K562 (cell line): ENCODE measurements at regions not wholly inside any gene's neighbourhood (a gene's known extent, or its start where the extent isn't known, plus 50 kb on each side); places are given as distances from the start of the nearest gene placed in this dataset.

ENCODE experiments used
- ARID2 ChIP-seq: fragments of 450-650 bp; IDR thresholded peaks from 2 replicates; pipeline ENCODE4 v1.6.1; 2017; ENCODE audit warnings: antibody characterized with exemption, mild to moderate bottlenecking
- BRD4 ChIP-seq: fragments of 200-600 bp; sonication (generic); IDR thresholded peaks from 2 replicates; pipeline ENCODE4 v1.6.1; 2017; ENCODE audit warnings: inconsistent platforms
- E2F3 ChIP-seq: fragments of 250-450 bp; sonication (Bioruptor Pico); IDR thresholded peaks from 2 replicates; pipeline ENCODE4 v1.4.0; 2020; ENCODE audit warnings: mild to moderate bottlenecking
- GABPA ChIP-seq: fragments of 200-800 bp; sonication (Bioruptor generic); conservative IDR thresholded peaks from 2 replicates; pipeline ENCODE4 v1.6.1; 2016; ENCODE audit warnings: low read depth, missing genetic modification characterization, missing compliant biosample characterization
- KLF6 ChIP-seq: fragments of 250-450 bp; sonication (Bioruptor Pico); IDR thresholded peaks from 2 replicates; pipeline ENCODE4 v1.4.0; 2020; ENCODE audit warnings: mild to moderate bottlenecking, moderate library complexity, borderline replicate concordance
- LCOR ChIP-seq: sonication (generic); formaldehyde crosslinking; IDR thresholded peaks from 2 replicates; pipeline ENCODE4 v1.8.0; 2022; ENCODE audit warnings: mild to moderate bottlenecking, missing genetic modification reagents
- MCM2 ChIP-seq: fragments of 450-650 bp; IDR thresholded peaks from 2 replicates; pipeline ENCODE4 v1.6.1; 2017; ENCODE audit warnings: low read depth, mild to moderate bottlenecking
- MCM5 ChIP-seq: fragments of 450-650 bp; IDR thresholded peaks from 2 replicates; pipeline ENCODE4 v1.6.1; 2016; ENCODE audit warnings: low read depth
- MYNN ChIP-seq, 2 experiments: sonication (generic); formaldehyde crosslinking in 1 of 2; IDR thresholded peaks; 2 replicates each; pipeline versions ENCODE4 v1.5.0 to v1.6.1; 2016 to 2020; ENCODE audit warnings: antibody characterized with exemption in 1 of 2, missing genetic modification reagents in 1 of 2
- NONO ChIP-seq, 2 experiments: fragments of 200-400 bp in 1 of 2; fragments of 450-650 bp in 1 of 2; formaldehyde crosslinking in 1 of 2; IDR thresholded peaks; 2 replicates each; pipeline ENCODE4 v1.6.1; 2017; ENCODE audit warnings: low read depth in 2 of 2, mild to moderate bottlenecking in 2 of 2, moderate library complexity in 2 of 2, low read length in 1 of 2
- SIRT6 ChIP-seq: IDR thresholded peaks from one replicate; pipeline ENCODE4 v1.6.1; 2012; ENCODE audit warnings: low read depth, mild to moderate bottlenecking, control low read depth, inconsistent platforms, low read length, moderate library complexity
- SRSF3 ChIP-seq: fragments of 200-400 bp; formaldehyde crosslinking; IDR thresholded peaks from 2 replicates; pipeline ENCODE4 v1.6.1; 2016; ENCODE audit warnings: mild to moderate bottlenecking, low read length, moderate library complexity; ENCODE audit not compliant: insufficient read depth
- WHSC1 ChIP-seq: IDR thresholded peaks from one replicate; pipeline ENCODE4 v1.6.1; 2012; ENCODE audit warnings: low read length, control low read depth, inconsistent platforms
- ZNF224 ChIP-seq: sonication (generic); formaldehyde crosslinking; IDR thresholded peaks from 2 replicates; pipeline ENCODE4 v1.8.0; 2022; ENCODE audit warnings: mild to moderate bottlenecking, missing genetic modification reagents
- ZNF436 ChIP-seq: fragments of 250-450, 450-650 bp; sonication (Bioruptor Pico); formaldehyde crosslinking; IDR thresholded peaks from 2 replicates; pipeline ENCODE4 v1.7.0; 2020; ENCODE audit warnings: mild to moderate bottlenecking
- ZNF445 ChIP-seq: fragments of 250-450 bp; sonication (Bioruptor Pico); IDR thresholded peaks from 2 replicates; pipeline ENCODE4 v1.4.0; 2020; ENCODE audit warnings: low read depth, mild to moderate bottlenecking, moderate library complexity
- ZNF75A ChIP-seq: fragments of 450-650 bp; formaldehyde crosslinking; IDR thresholded peaks from 2 replicates; pipeline ENCODE4 v1.4.0; 2020; ENCODE audit warnings: mild to moderate bottlenecking
- ZSCAN29 ChIP-seq: fragments of 450-650 bp; IDR thresholded peaks from 2 replicates; pipeline ENCODE4 v1.6.1; 2017
- TF ChIP-seq, protein P1 (sequence below): IDR thresholded peaks from 2 replicates; pipeline ENCODE4 v1.6.1; 2011; ENCODE audit not compliant: insufficient read length; ENCODE audit errors: extremely low read depth
- TF ChIP-seq, protein P2 (sequence below), 2 experiments: fragments of 450-650 bp; IDR thresholded peaks; 2 replicates each; pipeline ENCODE4 v1.6.1; 2018; ENCODE audit warnings: mild to moderate bottlenecking in 2 of 2, low read depth in 1 of 2; ENCODE audit not compliant: partially characterized antibody in 2 of 2
- TF ChIP-seq, protein P3 (sequence below): fragments of 450-650 bp; IDR thresholded peaks from 2 replicates; pipeline ENCODE4 v1.6.1; 2016
- TF ChIP-seq, protein P4 (sequence below), 2 experiments: fragments of 150-350 bp in 1 of 2; IDR thresholded peaks; 2 replicates each; pipeline ENCODE4 v1.6.1; 2012 to 2016; ENCODE audit warnings: low read depth in 2 of 2, low read length in 2 of 2, mild to moderate bottlenecking in 1 of 2, moderate library complexity in 1 of 2

DNA sequence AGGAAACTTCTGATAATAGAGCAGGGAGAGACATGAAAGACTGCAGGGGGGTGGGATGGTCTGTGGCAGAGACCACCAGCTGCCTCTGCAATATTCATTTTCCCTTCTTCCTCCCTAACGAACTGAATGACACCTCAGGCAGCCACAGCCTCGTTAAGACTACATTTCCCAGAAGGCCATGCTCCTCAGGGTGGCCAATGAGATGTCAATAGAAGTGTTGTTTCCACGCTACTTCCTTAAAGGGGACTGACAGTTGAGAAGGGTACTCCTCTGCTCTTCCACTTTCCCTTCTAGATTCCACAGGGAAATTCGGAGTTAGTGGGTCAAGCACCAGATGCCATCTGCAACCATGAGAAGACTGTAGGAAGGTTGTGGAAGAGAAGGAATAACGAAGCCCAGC, 52.0 kb upstream of the DAPK1 start (continued):
- no peak for TF ChIP-seq ARID2
- no peak for TF ChIP-seq SIRT6
- no peak for TF ChIP-seq MCM2
- no peak for TF ChIP-seq LCOR (CRISPR knock-in tag)
- no peak for TF ChIP-seq MCM5
- TF ChIP-seq BRD4: no peak
- TF ChIP-seq GABPA: peak; percentile 31; the same call in 1 of the 2 replicates
- no peak for TF ChIP-seq ZNF436 (CRISPR knock-in tag)
- no peak for TF ChIP-seq KLF6
- TF ChIP-seq, protein P1, sequence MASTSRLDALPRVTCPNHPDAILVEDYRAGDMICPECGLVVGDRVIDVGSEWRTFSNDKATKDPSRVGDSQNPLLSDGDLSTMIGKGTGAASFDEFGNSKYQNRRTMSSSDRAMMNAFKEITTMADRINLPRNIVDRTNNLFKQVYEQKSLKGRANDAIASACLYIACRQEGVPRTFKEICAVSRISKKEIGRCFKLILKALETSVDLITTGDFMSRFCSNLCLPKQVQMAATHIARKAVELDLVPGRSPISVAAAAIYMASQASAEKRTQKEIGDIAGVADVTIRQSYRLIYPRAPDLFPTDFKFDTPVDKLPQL: no peak
- TF ChIP-seq, protein P2, sequence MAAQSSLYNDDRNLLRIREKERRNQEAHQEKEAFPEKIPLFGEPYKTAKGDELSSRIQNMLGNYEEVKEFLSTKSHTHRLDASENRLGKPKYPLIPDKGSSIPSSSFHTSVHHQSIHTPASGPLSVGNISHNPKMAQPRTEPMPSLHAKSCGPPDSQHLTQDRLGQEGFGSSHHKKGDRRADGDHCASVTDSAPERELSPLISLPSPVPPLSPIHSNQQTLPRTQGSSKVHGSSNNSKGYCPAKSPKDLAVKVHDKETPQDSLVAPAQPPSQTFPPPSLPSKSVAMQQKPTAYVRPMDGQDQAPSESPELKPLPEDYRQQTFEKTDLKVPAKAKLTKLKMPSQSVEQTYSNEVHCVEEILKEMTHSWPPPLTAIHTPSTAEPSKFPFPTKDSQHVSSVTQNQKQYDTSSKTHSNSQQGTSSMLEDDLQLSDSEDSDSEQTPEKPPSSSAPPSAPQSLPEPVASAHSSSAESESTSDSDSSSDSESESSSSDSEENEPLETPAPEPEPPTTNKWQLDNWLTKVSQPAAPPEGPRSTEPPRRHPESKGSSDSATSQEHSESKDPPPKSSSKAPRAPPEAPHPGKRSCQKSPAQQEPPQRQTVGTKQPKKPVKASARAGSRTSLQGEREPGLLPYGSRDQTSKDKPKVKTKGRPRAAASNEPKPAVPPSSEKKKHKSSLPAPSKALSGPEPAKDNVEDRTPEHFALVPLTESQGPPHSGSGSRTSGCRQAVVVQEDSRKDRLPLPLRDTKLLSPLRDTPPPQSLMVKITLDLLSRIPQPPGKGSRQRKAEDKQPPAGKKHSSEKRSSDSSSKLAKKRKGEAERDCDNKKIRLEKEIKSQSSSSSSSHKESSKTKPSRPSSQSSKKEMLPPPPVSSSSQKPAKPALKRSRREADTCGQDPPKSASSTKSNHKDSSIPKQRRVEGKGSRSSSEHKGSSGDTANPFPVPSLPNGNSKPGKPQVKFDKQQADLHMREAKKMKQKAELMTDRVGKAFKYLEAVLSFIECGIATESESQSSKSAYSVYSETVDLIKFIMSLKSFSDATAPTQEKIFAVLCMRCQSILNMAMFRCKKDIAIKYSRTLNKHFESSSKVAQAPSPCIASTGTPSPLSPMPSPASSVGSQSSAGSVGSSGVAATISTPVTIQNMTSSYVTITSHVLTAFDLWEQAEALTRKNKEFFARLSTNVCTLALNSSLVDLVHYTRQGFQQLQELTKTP (IDR thresholded peaks at IDR 0.05; ENCODE audit: low read depth in 1 of 2, partially characterized antibody in 2 of 2): peak in 1 of 2 experiments; percentile 53
- no peak for TF ChIP-seq ZNF224 (CRISPR knock-in tag)
- no peak for TF ChIP-seq ZNF75A (CRISPR knock-in tag)
- no peak for TF ChIP-seq NONO (IDR thresholded peaks at IDR 0.05; ENCODE audit: low read depth in 2 of 2, low read length in 1 of 2)
- TF ChIP-seq, protein P3, sequence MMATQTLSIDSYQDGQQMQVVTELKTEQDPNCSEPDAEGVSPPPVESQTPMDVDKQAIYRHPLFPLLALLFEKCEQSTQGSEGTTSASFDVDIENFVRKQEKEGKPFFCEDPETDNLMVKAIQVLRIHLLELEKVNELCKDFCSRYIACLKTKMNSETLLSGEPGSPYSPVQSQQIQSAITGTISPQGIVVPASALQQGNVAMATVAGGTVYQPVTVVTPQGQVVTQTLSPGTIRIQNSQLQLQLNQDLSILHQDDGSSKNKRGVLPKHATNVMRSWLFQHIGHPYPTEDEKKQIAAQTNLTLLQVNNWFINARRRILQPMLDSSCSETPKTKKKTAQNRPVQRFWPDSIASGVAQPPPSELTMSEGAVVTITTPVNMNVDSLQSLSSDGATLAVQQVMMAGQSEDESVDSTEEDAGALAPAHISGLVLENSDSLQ: peak; percentile 88
- TF ChIP-seq, protein P4, sequence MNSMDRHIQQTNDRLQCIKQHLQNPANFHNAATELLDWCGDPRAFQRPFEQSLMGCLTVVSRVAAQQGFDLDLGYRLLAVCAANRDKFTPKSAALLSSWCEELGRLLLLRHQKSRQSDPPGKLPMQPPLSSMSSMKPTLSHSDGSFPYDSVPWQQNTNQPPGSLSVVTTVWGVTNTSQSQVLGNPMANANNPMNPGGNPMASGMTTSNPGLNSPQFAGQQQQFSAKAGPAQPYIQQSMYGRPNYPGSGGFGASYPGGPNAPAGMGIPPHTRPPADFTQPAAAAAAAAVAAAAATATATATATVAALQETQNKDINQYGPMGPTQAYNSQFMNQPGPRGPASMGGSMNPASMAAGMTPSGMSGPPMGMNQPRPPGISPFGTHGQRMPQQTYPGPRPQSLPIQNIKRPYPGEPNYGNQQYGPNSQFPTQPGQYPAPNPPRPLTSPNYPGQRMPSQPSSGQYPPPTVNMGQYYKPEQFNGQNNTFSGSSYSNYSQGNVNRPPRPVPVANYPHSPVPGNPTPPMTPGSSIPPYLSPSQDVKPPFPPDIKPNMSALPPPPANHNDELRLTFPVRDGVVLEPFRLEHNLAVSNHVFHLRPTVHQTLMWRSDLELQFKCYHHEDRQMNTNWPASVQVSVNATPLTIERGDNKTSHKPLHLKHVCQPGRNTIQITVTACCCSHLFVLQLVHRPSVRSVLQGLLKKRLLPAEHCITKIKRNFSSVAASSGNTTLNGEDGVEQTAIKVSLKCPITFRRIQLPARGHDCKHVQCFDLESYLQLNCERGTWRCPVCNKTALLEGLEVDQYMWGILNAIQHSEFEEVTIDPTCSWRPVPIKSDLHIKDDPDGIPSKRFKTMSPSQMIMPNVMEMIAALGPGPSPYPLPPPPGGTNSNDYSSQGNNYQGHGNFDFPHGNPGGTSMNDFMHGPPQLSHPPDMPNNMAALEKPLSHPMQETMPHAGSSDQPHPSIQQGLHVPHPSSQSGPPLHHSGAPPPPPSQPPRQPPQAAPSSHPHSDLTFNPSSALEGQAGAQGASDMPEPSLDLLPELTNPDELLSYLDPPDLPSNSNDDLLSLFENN (IDR thresholded peaks at IDR 0.05; ENCODE audit: low read depth in 2 of 2, low read length in 2 of 2): no peak
- no peak for TF ChIP-seq ZNF445
- TF ChIP-seq MYNN (IDR thresholded peaks at IDR 0.05): no peak
- TF ChIP-seq MYNN (CRISPR knock-in tag; IDR thresholded peaks at IDR 0.05): no peak
- no peak for TF ChIP-seq SRSF3
- TF ChIP-seq WHSC1: no peak
- no peak for TF ChIP-seq E2F3 (CRISPR knock-in tag)
- TF ChIP-seq ZSCAN29: no peak
